ENCODE measurements at regions not wholly inside any gene's neighbourhood (a gene's known extent, or its start where the extent isn't known, plus 50 kb on each side); places are given as distances from the start of the nearest gene placed in this dataset.

GRCh38 chr4:64777286-64777685 lies 368.0 kb upstream of the TECRL start:
- no peak for TF ChIP-seq CTCF (conservative IDR thresholded peaks at IDR 0.05; ENCODE audit: low read depth, low read length)
- no peak for TF ChIP-seq EZH2 (IDR thresholded peaks at IDR 0.05; ENCODE audit: low read length, unreplicated experiment)
